PC-9 (cell line): ENCODE measurements at regions not wholly inside any gene's neighbourhood (a gene's known extent, or its start where the extent isn't known, plus 50 kb on each side); places are given as distances from the start of the nearest gene placed in this dataset.

Experiments
- BruUV-seq: library from RNA; stranded (reverse); fragments of 400-500 nt; replicated peaks from 2 replicates; lab custom pipeline; 2021; lab: Mats Ljungman, UMichigan
- CTCF ChIA-PET: fragments of 300-600 bp; sonication (Branson Sonifier 250); formaldehyde crosslinking; loops from one replicate; lab custom pipeline; 2022; ENCODE audit warnings: antibody characterized with exemption; lab: Charles Lee
- POLR2A ChIA-PET: fragments of 300-600 bp; sonication (Branson Sonifier 250); formaldehyde crosslinking; loops from one replicate; lab custom pipeline; 2022; ENCODE audit warnings: antibody characterized with exemption; ENCODE audit not compliant: unreplicated experiment; lab: Charles Lee
- DNase-seq, 2 experiments: peaks; one replicate each; pipeline versions ENCODE4 v3.0.0 to v3.0.0-alpha.2; 2015 to 2022; ENCODE audit warnings: mixed read lengths in 1 of 2
- H2AFZ ChIP-seq: fragments of 200-600 bp; sonication (generic); 2 replicates; pipeline ENCODE4 v1.8.1; 2017; ENCODE audit warnings: antibody characterized with exemption
- H3F3A ChIP-seq: fragments of 200-600 bp; sonication (generic); 2 replicates; pipeline ENCODE4 v1.8.1; 2017; ENCODE audit warnings: antibody characterized with exemption, mild to moderate bottlenecking, low read depth; ENCODE audit not compliant: insufficient read depth
- H3K27ac ChIP-seq: fragments of 200-600 bp; sonication (generic); 2 replicates; pipeline ENCODE4 v1.6.1; 2016; ENCODE audit warnings: mixed run types
- H3K27me3 ChIP-seq: fragments of 200-600 bp; sonication (generic); 2 replicates; pipeline ENCODE4 v1.6.1; 2016; ENCODE audit warnings: low read depth, mixed run types; ENCODE audit not compliant: insufficient read depth
- H3K36me3 ChIP-seq: fragments of 200-600 bp; sonication (generic); 2 replicates; pipeline ENCODE4 v1.6.1; 2016; ENCODE audit warnings: low read depth, mixed run types
- H3K4me1 ChIP-seq: fragments of 200-600 bp; sonication (generic); replicated peaks from 2 replicates; pipeline ENCODE4 v1.6.1; 2016; ENCODE audit warnings: mixed run types; ENCODE audit not compliant: insufficient read depth
- H3K4me2 ChIP-seq: fragments of 200-600 bp; sonication (generic); 2 replicates; pipeline ENCODE4 v1.6.1; 2017; ENCODE audit warnings: mixed run types
- H3K4me3 ChIP-seq: fragments of 200-600 bp; sonication (generic); 2 replicates; pipeline ENCODE4 v1.6.1; 2016; ENCODE audit warnings: mixed run types
- H3K79me2 ChIP-seq: fragments of 200-600 bp; sonication (generic); 2 replicates; pipeline ENCODE4 v1.6.1; 2017; ENCODE audit warnings: low read depth, mixed run types
- H3K9me2 ChIP-seq: fragments of 200-600 bp; sonication (generic); 2 replicates; pipeline ENCODE4 v1.8.1; 2017; ENCODE audit warnings: mild to moderate bottlenecking; ENCODE audit not compliant: insufficient read depth
- H3K9me3 ChIP-seq: fragments of 200-600 bp; sonication (generic); 2 replicates; pipeline ENCODE4 v1.8.1; 2016; ENCODE audit warnings: low read depth; ENCODE audit not compliant: insufficient read depth
- H4K20me1 ChIP-seq: fragments of 200-600 bp; sonication (generic); 2 replicates; pipeline ENCODE4 v1.8.1; 2017; ENCODE audit not compliant: insufficient read depth
- CTCF ChIP-seq: fragments of 200-600 bp; sonication (generic); conservative IDR thresholded peaks from 2 replicates; pipeline ENCODE4 v1.6.1; 2017; ENCODE audit warnings: mixed run types, antibody characterized with exemption, mild to moderate bottlenecking, moderate library complexity
- EZH2 ChIP-seq: fragments of 200-600 bp; sonication (generic); IDR thresholded peaks from 2 replicates; pipeline ENCODE4 v1.8.0; 2017; ENCODE audit warnings: antibody characterized with exemption, low read depth
- intact Hi-C: fragments of 100-400 bp; cut with micrococcal nuclease; formaldehyde crosslinking; loops from one replicate; pipeline ENCODE4 v1.10.0; 2022; ENCODE audit not compliant: unreplicated experiment

GRCh38 chr9:13557746-13558145 is 278.3 kb upstream of the MPDZ start:
- Histone ChIP-seq H3K9me3 (no peaks in the 10 kb centered on the region), H3K4me3 (no peak overlapping the region), H3K79me2 (no peaks in the 10 kb centered on the region), H4K20me1 (no peaks in the 10 kb centered on the region), H3K4me2 (no peak overlapping the region), H3K36me3 (no peaks in the 10 kb centered on the region), H3F3A (no peaks in the 10 kb centered on the region), H3K4me1 (no peaks in the 10 kb centered on the region), H2AFZ (no peak overlapping the region), H3K9me2 (no peaks in the 10 kb centered on the region), H3K27me3 (no peaks in the 10 kb centered on the region), H3K27ac (no peak overlapping the region)
- TF ChIP-seq CTCF: no peak
- TF ChIP-seq EZH2: no peak
- ChIA-PET POLR2A (no interaction called here), CTCF (no interaction called here)
- intact Hi-C loops: no loop called here
- no peak for DNase-seq
- BruUV-seq: no TSS peak

- Histone ChIP-seq H3K4me2 (no peak overlapping the region), H3K9me2 (no peaks in the 10 kb centered on the region), H3K27me3 (no peaks in the 10 kb centered on the region), H4K20me1 (no peaks in the 10 kb centered on the region), H2AFZ (no peak overlapping the region), H3K36me3 (no peaks in the 10 kb centered on the region), H3K9me3 (no peaks in the 10 kb centered on the region), H3K4me3 (no peak overlapping the region), H3K4me1 (no peaks in the 10 kb centered on the region), H3K27ac (no peak overlapping the region), H3F3A (no peaks in the 10 kb centered on the region), H3K79me2 (no peaks in the 10 kb centered on the region)
- BruUV-seq: no TSS peak
- intact Hi-C loops: no loop called here
- no peak for TF ChIP-seq CTCF
- no peak for TF ChIP-seq EZH2
- CTCF ChIA-PET: no interaction called here
- no peak for DNase-seq
- POLR2A ChIA-PET: no interaction called here
These were observed 277.2 kb upstream of the MPDZ start for GRCh38 chr9:13556656-13557055.

- H3K4me3 ChIP-seq: no peak overlapping the region
- no peak overlapping the region for H3K27ac ChIP-seq
- ChIA-PET CTCF (no interaction called here), POLR2A (no interaction called here)
- no peak overlapping the region for H3K4me2 ChIP-seq
- H3F3A ChIP-seq: no peaks in the 10 kb centered on the region
- no peaks in the 10 kb centered on the region for H3K27me3 ChIP-seq
- H3K36me3 ChIP-seq: no peaks in the 10 kb centered on the region
- no TSS peak for BruUV-seq
- no peaks in the 10 kb centered on the region for H3K79me2 ChIP-seq
- no peaks in the 10 kb centered on the region for H3K9me2 ChIP-seq
- no peaks in the 10 kb centered on the region for H3K9me3 ChIP-seq
- no peaks in the 10 kb centered on the region for H4K20me1 ChIP-seq
- TF ChIP-seq CTCF (no peak), EZH2 (no peak)
- no peak for DNase-seq
- intact Hi-C loops: no loop called here
- no peaks in the 10 kb centered on the region for H3K4me1 ChIP-seq
- H2AFZ ChIP-seq: no peak overlapping the region
These were observed 276.6 kb upstream of the MPDZ start for GRCh38 chr9:13555989-13556500.
